Midbrain (tissue), 1 donor: ENCODE measurements at regions not wholly inside any gene's neighbourhood (a gene's known extent, or its start where the extent isn't known, plus 50 kb on each side); places are given as distances from the start of the nearest gene placed in this dataset.
A peak's percentile ranks its signal among the peaks of the same experiment; 100 is the strongest.

Source experiments
- DNase-seq: peaks from one replicate; lab custom pipeline; 2025; lab: John Stamatoyannopoulos, UW

- no peak for DNase-seq
These were observed 59.6 kb downstream of the OLIG3 start for GRCh38 chr6:137434640-137435039.

DNA sequence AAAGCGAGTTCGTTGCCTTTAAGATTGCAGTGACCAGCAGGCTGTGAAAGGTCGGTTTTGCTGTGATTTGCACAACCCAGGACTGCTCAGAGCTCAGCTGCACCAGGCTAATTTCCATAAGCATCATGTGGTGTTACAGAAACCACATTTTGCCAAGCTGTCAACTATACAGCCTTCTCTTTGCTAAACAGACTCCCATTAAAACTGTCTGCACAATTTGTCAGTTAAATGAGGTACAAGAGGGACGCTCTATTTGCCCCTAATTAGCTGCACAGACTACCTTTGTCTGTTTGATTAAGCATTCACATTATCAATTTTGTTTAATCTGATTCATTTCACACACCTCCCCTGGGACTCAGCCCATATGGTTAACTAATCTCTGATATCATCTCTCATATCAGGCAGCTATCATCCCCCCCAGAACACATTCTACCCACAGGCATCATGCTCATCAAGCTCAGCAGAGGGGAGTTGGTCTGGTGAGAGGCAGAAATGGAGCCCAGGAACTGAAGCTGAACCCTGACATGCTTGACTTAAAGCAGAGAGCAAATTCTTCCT lies 62.1 kb downstream of the OLIG3 start:
- no peak for DNase-seq

GRCh38 chr6:137430954-137431353 lies 63.2 kb downstream of the OLIG3 start:
- DNase-seq = no peak

GRCh38 chr6:137427656-137428290 lies 66.4 kb downstream of the OLIG3 start:
- DNase-seq = no peak

GRCh38 chr6:137426007-137426689 lies 68.0 kb downstream of the OLIG3 start:
- DNase-seq = no peak

DNA sequence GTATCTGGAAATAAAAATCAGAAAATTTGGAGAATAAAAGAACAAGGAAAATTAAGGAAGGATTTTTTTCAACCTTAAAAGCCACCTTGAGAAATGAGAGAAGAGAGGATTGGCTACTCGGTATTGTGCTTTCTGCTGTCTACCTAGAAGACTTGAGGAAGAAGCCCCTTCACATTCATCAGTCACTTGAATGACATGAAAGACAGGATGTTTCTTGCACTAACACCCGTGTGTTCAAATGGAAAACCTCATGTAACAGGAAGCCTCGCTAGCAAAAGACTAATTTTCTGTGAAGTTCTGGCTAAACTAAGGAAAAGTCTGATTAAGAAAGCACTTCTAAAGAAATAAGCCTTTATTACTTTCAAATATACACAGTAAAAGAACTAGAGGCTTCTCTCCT lies 69.9 kb downstream of the OLIG3 start:
- DNase-seq = no peak

- DNase-seq = no peak
These were observed 70.6 kb downstream of the OLIG3 start for GRCh38 chr6:137423451-137424168.

DNA sequence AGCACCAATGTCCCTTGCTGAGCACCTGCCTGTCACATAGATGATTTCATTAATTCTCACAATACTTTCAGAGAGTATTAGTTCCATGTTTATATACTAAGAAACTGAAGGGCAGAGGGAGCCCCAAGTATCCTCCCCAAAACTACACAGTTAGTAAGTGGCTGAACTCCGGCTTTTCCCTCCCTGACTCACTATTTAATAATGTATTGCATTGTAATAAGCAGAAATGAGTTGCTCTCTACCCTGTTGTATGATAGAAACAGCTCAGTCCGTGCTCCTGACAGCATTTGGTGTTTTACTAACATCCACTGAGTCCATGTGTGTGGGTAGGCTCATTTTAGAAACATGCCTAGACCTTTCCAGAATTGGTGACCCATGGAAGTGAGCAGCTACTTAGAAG lies 76.8 kb downstream of the OLIG3 start:
- DNase-seq = no peak

DNA sequence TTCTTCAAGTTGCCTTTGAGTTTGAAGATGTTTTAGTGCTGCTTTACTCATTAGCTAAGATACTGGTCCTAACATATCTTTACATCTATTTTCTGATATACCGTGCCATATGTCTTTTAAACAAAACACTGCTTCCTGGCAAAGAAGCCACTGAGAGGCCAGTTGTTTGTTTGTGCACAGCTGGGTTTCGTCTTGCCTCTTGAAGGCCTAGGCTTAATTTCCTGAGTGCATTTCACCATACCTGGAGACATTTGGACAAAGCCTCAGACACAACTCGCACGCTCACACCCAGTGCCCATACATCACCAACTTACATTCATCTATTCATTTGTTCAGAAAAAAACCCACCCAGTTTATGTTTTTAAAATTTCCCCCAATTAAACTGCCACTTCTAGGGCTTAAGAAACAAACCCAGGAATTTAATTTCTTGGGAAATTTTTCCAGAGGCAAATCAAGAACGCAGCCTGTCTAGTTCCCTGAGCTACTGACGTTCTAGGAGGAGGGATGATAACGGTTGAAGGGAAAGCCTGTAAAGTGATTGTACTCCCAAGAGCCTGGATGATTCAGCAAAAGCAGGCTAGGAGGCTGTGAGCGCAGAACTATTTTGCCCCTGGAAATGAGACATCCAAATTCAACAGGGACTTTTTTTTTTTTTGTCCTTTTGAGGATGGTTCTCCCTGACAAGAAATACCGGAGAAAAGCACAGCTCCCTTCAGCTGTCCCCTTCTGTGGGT lies 77.7 kb downstream of the OLIG3 start:
- no peak for DNase-seq

DNA sequence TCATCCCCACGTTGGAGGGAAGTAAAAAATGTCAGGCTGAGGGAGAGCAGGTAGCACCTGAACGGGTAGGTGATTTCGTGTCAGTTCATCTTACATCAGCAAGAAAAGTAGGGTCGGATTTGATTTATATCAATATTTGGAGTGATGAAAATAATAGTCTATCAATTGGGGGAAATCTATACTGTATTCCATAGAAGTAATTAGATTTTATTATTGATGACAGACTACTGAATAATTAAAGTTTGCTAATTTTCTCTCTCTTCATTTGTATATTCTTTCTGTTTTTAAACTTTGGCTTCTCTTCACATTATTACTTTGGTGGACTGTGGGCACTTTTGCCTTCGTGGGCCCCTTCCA lies 78.4 kb downstream of the OLIG3 start:
- DNase-seq = no peak

GRCh38 chr6:137415127-137415833 lies 78.9 kb downstream of the OLIG3 start:
- peak; percentile 82 for DNase-seq

DNA sequence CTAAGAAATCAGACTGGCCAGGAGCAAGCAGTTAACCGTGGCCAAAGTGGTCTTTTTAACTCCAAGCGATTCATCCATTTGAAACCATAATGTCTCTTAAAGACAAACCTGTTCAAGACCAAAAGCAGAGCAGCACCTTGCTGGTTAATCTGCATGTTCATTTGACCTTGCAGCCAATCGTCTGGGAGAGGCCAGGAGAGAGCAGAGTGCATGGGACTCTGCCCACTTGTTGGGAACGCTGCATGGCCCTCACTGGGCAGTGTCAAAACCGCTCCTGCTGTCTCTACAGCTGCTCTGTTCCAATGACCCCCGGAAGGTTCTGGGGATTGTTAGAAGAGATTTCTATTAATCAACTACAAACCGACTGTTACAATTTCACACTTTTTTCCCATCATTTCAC lies 79.6 kb downstream of the OLIG3 start:
- DNase-seq = no peak

DNA sequence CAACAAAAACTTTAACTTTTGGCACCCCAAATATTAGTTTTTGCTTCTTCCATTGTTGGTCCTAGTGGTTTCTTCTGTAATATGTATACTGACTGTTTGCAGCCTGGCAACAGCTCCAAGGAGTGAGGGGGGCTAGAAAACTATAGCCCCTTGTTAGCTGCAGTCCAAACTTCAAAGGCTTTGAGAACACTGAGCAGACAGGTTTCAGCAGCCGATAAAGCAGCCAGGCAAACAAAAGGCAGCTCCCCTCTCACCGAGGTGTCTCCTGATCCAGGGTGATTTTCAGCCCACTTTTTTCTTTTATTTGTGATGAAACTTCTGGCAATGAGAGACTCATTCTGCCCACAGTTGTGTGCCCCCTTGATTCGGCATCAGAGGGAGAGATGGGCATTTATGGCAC lies 80.7 kb downstream of the OLIG3 start:
- DNase-seq = no peak

- DNase-seq = no peak
These were observed 81.6 kb downstream of the OLIG3 start for GRCh38 chr6:137412562-137412961.

GRCh38 chr6:137409266-137409777 lies 84.9 kb downstream of the OLIG3 start:
- DNase-seq = no peak

DNA sequence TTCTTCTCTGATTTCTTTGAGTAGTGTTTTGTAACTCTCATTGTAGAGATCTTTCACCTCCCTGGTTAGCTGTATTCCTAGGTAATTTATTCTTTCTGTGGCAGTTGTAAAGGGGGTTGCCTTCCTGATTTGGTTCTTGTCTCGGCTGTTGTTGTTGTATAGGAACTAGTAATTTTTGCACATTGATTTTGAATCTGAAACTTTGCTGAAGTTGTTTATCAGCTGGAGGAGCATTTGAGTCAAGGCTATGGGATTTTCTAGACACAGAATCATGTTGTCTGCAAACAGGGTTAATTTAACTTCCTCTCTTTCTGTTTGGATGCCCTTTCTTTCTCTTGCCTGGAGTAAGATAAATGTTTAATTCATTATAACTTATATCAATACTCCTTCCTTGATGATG lies 86.4 kb downstream of the OLIG3 start:
- no peak for DNase-seq

DNA sequence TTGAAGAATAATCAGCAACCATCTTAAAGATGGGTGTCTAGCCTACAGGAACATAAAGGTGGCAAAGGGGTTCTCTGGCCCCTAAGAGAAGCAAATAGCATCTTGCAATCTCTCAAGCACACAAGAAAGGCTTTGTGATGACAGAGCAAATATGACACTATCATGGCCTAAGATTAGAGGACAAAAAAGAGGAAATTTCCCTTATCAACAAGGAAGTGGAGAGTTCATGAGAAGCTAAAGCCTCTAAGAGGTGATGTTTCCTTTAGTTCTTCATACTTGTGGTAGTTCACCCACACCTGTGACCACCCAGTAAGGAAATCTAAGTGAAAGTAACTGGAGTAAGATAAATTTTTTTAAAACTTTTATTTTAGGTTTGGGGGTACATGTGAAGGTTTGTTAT lies 88.4 kb downstream of the OLIG3 start:
- no peak for DNase-seq

- DNase-seq = no peak
These were observed 90.3 kb downstream of the OLIG3 start for GRCh38 chr6:137403855-137404254.

GRCh38 chr6:137403443-137403842 lies 90.8 kb downstream of the OLIG3 start:
- DNase-seq = no peak

GRCh38 chr6:137402143-137402680 lies 92.0 kb downstream of the OLIG3 start:
- DNase-seq = no peak

DNA sequence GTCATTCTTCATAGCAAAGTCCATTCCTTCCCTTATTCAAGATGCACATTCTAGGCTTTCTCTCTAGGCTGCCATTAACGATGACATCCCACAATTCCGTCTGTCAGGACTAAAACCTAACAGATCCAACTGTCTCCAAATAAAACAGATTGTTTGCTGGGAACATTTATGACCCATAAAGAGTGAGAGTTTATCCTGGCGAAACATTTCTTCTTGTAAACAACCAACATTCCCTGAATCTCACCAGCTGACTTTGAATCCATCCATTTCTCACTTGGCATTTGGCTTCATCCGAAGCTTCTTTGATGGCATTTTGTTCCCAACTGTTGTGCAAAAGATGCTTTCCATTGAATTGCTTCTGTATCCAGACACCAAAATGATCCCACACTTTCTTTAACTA lies 93.1 kb downstream of the OLIG3 start:
- no peak for DNase-seq
